ENCODE measurements at regions not wholly inside any gene's neighbourhood (a gene's known extent, or its start where the extent isn't known, plus 50 kb on each side); places are given as distances from the start of the nearest gene placed in this dataset.
A peak's percentile ranks its signal among the peaks of the same experiment; 100 is the strongest.
"Not testable (repeated sequence)": the region's sequence is repeated elsewhere in the genome, so short reads cannot be mapped to it uniquely, and the experiment has no call there.

DNA sequence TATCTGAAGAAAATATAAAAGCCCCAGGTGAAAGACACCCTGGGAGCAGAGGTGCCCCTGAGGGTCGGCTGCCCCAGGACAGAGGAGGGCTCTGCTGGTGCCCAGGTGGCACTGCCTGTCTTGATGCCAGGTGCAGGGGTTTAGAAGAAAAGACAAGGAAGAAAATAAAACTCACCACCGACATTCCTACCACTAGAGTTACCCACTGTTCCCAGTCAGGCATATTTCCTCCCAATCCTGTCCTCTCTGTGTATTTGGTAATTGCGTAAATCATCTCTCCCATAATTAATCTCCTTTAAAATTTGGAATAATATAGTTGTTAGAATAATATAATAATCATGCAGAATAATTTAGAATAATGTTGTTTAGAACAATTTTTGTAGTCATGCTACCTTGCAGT lies 276.4 kb upstream of the PLGLB2 start:
- in situ Hi-C loops (cut with HindIII; ENCODE audit: low sequenced_read_pairs); H3K4me3 ChIP-seq (ENCODE audit: low read depth, low read length): not testable (repeated sequence)

DNA sequence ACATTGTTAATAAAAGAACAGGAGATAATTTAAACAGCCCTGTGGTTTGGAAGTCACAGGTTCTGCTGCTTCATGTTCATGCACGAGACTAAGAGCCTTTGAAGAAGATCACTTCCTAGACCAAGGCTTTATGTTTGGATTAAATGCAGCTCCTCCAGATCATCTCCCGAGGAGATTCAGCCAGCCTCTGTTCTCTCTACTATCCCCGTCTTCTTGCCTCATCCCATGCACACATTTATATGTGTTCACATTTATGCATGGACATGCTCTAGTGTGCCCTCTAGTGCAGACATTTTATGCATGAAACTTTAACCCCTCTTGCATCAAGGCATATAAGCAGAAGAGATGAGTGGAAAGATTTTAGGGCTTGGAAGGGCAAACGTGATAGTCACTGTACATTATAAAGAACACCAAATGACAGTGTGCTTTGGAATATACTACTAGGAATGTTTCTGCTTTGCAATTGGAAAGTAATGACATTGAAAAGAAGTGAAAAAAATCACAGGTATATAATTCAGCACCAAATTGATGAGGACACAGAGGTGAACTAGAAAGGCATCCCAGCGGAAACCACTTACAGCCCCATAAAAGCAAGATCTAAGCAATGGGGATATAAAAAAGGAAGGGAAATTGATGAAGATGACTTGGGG lies 271.5 kb upstream of the PLGLB2 start:
- H3K4me3 ChIP-seq (ENCODE audit: low read depth, low read length); DNase-seq (ENCODE audit: low read depth); in situ Hi-C loops (cut with HindIII; ENCODE audit: low sequenced_read_pairs): not testable (repeated sequence)

More for the DNA sequence above, 276.4 kb upstream of the PLGLB2 start:
- DNase-seq (ENCODE audit: low read depth), result not testable (repeated sequence)
- TF ChIP-seq, protein P1, sequence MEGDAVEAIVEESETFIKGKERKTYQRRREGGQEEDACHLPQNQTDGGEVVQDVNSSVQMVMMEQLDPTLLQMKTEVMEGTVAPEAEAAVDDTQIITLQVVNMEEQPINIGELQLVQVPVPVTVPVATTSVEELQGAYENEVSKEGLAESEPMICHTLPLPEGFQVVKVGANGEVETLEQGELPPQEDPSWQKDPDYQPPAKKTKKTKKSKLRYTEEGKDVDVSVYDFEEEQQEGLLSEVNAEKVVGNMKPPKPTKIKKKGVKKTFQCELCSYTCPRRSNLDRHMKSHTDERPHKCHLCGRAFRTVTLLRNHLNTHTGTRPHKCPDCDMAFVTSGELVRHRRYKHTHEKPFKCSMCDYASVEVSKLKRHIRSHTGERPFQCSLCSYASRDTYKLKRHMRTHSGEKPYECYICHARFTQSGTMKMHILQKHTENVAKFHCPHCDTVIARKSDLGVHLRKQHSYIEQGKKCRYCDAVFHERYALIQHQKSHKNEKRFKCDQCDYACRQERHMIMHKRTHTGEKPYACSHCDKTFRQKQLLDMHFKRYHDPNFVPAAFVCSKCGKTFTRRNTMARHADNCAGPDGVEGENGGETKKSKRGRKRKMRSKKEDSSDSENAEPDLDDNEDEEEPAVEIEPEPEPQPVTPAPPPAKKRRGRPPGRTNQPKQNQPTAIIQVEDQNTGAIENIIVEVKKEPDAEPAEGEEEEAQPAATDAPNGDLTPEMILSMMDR (IDR thresholded peaks at IDR 0.05; ENCODE audit: low read depth, low read length, missing control alignments), result peak; percentile 1

DNA sequence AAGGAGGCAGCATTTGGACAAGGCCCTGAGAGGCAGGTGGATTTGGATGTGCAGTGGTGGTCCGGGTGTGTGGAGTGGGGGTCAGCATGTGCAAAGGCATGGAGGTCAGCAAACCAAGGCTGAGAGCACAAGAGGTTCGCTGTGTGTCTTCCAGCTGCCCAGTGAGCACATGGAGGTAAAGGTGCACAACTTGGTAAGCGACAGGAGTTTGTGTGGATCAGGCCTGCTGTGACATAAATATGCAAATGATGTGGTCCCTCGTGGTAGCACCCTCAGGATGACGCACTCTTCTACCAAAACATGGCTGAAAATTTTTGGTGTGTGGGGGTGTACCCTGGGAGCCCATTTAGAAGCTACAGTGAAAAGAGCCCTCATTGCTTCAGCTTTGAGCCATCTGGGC lies 271.0 kb upstream of the PLGLB2 start:
- in situ Hi-C loops (cut with HindIII; ENCODE audit: low sequenced_read_pairs); H3K4me3 ChIP-seq (ENCODE audit: low read depth, low read length): not testable (repeated sequence)

DNA sequence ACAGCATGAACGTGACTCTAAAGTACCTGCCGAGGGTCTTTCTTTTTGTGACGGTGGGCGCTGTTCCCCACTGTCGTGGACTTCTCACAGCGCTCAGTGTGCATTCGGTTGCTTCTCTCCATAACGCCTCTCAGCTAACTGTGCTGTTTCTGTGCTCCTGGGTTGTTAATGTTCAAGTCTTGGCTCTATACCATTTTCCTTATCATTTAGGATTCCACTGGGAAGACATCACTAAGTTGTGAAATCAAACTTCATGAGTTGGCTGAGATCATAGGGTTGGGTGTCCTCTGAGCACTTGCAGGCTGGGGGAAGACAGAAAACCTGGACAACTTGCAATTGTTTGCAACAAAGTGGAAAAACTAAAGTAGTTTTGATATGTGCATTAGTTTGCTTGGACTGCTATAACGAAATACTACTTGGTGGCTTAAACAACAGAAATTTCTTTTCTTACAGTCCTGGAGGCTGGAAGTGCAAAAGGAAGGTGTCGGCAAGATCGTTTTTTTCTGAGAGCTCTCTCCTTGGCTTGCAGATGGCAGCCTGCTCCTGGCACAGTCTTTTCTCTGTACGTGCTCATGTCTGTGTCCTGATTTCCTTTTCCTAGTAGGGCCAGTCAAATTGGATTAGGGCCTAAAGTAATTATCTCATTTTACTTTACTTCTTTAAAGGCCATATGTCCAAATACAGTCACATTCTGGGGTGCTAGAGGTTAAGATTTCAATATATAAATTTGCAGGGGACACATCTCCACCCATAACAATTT lies 270.0 kb upstream of the PLGLB2 start:
- DNase-seq (ENCODE audit: low read depth); H3K4me3 ChIP-seq (ENCODE audit: low read depth, low read length); in situ Hi-C loops (cut with HindIII; ENCODE audit: low sequenced_read_pairs): not testable (repeated sequence)

More for the DNA sequence above, 271.0 kb upstream of the PLGLB2 start:
- DNase-seq (ENCODE audit: low read depth), result not testable (repeated sequence)

DNA sequence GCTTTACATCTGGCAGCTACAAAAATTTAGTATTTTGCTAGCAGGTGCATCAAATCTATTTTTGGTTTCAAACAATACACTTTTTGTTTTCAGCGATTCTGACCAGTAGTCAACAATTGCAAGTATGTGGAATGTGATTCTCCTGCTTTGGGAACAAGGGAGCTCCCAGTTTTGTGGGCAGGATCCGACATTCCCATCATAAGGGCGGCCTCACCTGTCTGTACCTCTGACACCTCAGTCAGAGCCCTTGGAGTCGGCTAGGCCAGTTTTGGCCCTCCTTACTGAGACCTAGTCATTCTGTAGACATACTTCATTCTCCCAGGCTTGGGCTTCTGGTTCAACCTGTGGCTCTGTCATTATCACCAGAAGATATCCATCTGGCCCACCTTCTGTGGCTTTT lies 269.0 kb upstream of the PLGLB2 start:
- DNase-seq (ENCODE audit: low read depth); in situ Hi-C loops (cut with HindIII; ENCODE audit: low sequenced_read_pairs); H3K4me3 ChIP-seq (ENCODE audit: low read depth, low read length): not testable (repeated sequence)

DNA sequence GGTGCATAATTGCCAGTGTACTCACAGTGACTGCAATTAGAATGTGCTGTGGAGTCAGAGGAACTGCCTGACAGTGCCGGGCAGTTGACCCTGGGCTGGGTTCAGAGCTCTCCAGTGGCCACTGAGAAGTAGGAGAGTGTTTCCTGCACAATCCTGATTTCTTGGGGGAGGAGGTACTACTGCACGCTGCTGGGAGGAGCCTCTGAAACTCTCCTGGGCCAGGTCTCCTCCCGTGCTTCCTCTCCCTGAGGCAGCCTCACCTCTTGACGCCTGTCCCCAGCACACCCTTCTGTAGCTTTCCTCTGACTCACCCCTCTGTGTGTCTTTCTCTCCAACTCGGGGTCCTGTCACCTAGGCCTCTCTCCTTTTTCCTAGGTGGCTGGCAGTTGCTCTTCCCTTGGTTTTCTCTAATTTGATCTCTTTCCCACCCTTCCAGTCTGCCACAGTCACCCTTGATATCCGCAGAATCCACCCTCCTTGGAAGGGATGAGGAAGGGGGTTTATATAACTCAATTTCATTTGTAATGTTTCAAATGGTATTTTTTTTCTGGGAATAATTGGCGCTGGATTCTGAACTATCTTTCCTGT lies 264.7 kb upstream of the PLGLB2 start:
- in situ Hi-C loops (cut with HindIII; ENCODE audit: low sequenced_read_pairs); DNase-seq (ENCODE audit: low read depth); H3K4me3 ChIP-seq (ENCODE audit: low read depth, low read length): not testable (repeated sequence)

DNA sequence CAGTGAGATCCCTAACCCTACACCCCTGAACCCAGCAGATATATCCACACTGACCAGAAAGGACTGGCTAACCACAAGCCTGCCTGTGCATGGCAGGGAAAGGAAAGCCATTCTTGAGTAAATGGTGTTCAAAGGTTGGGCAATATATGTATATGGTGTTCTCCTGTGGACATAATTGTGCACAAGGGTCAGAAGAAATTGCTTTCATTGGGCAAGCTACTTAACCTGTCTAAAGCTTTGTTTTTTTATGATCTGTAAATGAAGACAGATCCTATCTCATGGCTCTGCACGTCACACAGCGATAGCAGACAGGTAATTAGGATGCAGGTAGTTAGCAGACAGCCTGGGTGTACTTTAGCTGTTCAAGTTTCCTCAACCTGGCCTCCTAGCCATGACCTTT lies 263.5 kb upstream of the PLGLB2 start:
- H3K4me3 ChIP-seq (ENCODE audit: low read depth, low read length); in situ Hi-C loops (cut with HindIII; ENCODE audit: low sequenced_read_pairs); DNase-seq (ENCODE audit: low read depth): not testable (repeated sequence)

DNA sequence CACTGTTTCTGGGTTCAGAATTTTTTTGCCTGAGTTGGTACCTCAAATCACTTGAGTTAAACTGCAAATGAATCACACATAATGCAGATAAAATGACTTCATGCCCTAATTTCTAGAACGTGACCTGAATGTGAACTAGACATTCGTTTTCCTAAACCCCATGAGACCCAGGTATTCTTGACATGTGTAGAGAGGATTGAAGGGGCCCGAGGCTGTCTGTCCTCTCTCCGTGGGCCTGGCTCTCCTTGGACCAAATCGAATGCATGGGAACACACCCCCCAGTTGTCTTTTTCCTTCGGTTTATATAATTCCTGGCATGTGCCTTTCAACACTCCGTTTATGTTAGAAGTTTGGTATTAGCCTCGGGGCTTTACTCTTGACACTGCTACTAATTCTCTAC lies 262.4 kb upstream of the PLGLB2 start:
- in situ Hi-C loops (cut with HindIII; ENCODE audit: low sequenced_read_pairs), result not testable (repeated sequence)

DNA sequence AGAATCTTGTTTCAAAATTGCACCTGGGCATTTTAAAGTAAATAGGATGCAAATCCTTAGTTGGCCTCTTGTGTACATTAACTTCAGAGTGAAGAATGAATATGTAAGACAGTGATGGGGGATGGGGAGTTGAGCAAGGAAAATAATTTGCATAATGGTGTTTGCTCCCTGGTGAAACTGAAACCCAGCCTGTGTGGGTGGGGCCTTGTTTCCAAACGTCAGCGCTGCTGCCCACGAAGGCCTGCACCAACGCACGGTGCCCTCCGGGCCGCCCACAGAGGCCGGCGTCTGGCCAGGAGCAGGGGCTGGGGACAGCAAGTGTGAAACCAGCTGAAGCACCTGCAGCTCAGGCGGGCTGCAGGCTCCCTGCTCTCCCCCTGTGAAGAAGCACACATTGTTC lies 262.0 kb upstream of the PLGLB2 start:
- DNase-seq (ENCODE audit: low read depth); H3K4me3 ChIP-seq (ENCODE audit: low read depth, low read length); in situ Hi-C loops (cut with HindIII; ENCODE audit: low sequenced_read_pairs): not testable (repeated sequence)

More for the DNA sequence above, 262.4 kb upstream of the PLGLB2 start:
- DNase-seq (ENCODE audit: low read depth); H3K4me3 ChIP-seq (ENCODE audit: low read depth, low read length): not testable (repeated sequence)

DNA sequence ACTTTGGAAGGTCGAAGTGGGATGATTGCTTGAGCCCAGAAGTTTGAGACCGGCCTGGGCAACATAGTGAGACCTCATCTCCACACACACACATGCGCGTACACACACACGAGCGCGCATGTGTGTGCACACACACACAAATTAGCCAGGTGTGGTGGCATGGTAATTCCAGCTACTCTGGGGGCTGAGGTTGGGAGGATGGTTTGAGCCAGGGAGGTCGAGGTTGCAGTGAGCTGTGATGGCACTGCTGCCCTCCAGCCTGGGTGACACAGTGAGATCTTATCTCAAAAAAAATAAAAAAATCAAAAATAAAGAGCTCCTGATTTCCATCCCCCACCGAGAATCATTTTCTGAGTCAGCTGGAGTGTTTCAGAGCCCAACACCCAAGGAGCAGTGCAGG lies 261.5 kb upstream of the PLGLB2 start:
- DNase-seq (ENCODE audit: low read depth); in situ Hi-C loops (cut with HindIII; ENCODE audit: low sequenced_read_pairs): not testable (repeated sequence)

DNA sequence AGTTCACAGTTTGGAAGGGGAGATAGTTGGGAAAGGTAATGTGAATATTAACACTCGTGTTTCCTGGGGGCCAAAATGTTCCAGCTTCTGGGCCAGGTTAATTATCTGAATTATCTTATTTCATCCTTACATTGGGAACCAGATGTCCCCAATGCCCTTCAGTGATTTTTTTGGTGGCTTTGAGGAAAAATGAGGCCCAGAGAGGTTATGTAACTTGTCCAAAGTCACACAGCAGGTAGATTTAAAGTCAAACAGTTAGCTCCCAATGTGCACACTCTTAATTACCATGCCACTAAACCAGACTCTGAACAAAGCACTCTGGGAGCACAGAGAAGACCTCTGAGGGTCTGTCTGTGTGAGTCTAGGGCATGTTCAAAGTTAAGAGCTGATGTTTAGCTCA lies 259.9 kb upstream of the PLGLB2 start:
- DNase-seq (ENCODE audit: low read depth); in situ Hi-C loops (cut with HindIII; ENCODE audit: low sequenced_read_pairs); H3K4me3 ChIP-seq (ENCODE audit: low read depth, low read length): not testable (repeated sequence)

More for the DNA sequence above, 261.5 kb upstream of the PLGLB2 start:
- not testable (repeated sequence) for H3K4me3 ChIP-seq (ENCODE audit: low read depth, low read length)

DNA sequence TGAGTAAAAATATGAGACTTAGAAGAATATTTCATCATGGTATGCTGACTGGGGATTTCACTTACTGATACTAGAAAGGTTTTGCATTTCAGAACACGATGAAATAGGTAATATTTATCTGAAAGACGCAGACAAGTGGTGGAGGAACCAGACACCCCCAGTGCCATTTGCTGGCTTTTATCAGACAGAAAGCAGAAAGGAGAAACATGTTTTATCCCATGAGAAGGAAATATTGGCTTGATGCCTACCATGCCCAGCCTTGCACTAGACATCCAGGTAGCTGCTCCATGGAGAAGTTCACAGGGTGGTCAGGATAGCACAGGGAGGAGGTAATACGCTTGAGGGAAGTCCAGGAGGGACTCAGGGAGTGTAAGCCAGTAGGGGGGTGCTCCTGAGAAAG lies 258.9 kb upstream of the PLGLB2 start:
- H3K4me3 ChIP-seq (ENCODE audit: low read depth, low read length); in situ Hi-C loops (cut with HindIII; ENCODE audit: low sequenced_read_pairs); DNase-seq (ENCODE audit: low read depth): not testable (repeated sequence)

DNA sequence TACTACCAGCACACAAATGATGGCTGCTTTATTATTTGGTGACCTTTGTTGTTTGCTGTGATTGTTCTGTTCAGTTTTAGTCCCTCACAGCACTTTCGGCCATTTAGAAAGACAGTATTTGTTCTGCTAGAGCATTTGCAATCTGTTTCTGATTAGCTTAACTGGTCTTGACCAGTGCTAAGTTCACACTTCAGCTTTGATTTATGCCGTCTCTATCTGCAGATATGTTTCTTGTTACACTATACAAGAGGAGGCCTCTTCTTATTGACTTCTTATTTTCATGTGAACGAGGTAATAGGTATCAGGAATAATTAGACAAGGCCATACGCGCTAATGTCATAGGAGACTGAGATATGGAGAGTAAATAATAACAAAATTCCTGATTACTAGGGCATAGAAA lies 253.0 kb upstream of the PLGLB2 start:
- H3K4me3 ChIP-seq (ENCODE audit: low read depth, low read length); DNase-seq (ENCODE audit: low read depth); in situ Hi-C loops (cut with HindIII; ENCODE audit: low sequenced_read_pairs): not testable (repeated sequence)

DNA sequence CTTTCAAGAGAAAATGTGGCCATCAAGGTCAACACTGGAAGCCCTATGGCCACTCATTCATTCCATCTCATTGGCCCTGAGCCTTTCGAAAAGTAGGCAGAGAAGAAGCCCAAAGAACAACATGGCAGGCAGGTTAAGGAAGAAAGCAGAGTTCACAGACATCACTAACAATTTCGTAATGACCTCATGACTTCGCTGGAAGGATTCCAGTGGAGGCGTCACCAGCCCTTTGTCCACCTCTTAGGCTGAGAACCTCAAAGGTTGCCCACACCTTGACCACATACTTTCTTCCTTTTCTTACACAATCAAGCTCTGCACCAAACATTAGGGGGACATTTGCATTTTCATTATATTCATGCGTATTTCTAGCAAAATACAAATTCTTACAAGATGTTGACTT lies 252.4 kb upstream of the PLGLB2 start:
- DNase-seq (ENCODE audit: low read depth); H3K4me3 ChIP-seq (ENCODE audit: low read depth, low read length); in situ Hi-C loops (cut with HindIII; ENCODE audit: low sequenced_read_pairs): not testable (repeated sequence)
